Activated effector memory CD4-positive, alpha-beta T cell treated with anti-CD3 and anti-CD28 coated beads, Interleukin-2, amount 50 U/mL, for 16 hours (primary cell): ENCODE measurements at regions not wholly inside any gene's neighbourhood (a gene's known extent, or its start where the extent isn't known, plus 50 kb on each side); places are given as distances from the start of the nearest gene placed in this dataset.
"Not testable (repeated sequence)": the region's sequence is repeated elsewhere in the genome, so short reads cannot be mapped to it uniquely, and the experiment has no call there.

ENCODE experiments used
- DNase-seq: peaks from one replicate; pipeline ENCODE4 v3.0.0-alpha.2; 2020

GRCh38 chr4:177809791-177810190, 367.6 kb upstream of the AGA start:
- no peak for DNase-seq

- no peak for DNase-seq
Observed at GRCh38 chr4:177810220-177810619, 368.0 kb upstream of the AGA start.

GRCh38 chr4:177818392-177818791, 376.2 kb upstream of the AGA start:
- not testable (repeated sequence) for DNase-seq

- no peak for DNase-seq
Observed at GRCh38 chr4:177826973-177827372, 384.7 kb upstream of the AGA start.

GRCh38 chr4:177841258-177841657, 399.0 kb upstream of the AGA start:
- DNase-seq, result no peak

- DNase-seq, result no peak
Observed at GRCh38 chr4:177853229-177853628, 411.0 kb upstream of the AGA start.

GRCh38 chr4:177855507-177856197, 413.4 kb upstream of the AGA start:
- DNase-seq, result no peak

- no peak for DNase-seq
Observed at GRCh38 chr4:177860171-177860570, 417.9 kb upstream of the AGA start.

- no peak for DNase-seq
Observed at GRCh38 chr4:177861551-177862094, 419.4 kb upstream of the AGA start.

- DNase-seq, result no peak
Observed at GRCh38 chr4:177862541-177863176, 420.4 kb upstream of the AGA start.

GRCh38 chr4:177879851-177880250, 437.6 kb upstream of the AGA start:
- no peak for DNase-seq

- DNase-seq, result no peak
Observed at GRCh38 chr4:177895136-177895535, 452.9 kb upstream of the AGA start.

GRCh38 chr4:177901786-177902185, 459.5 kb upstream of the AGA start:
- DNase-seq, result no peak

GRCh38 chr4:177902386-177902785, 460.1 kb upstream of the AGA start:
- no peak for DNase-seq

- DNase-seq, result no peak
Observed at GRCh38 chr4:177907736-177908424, 465.6 kb upstream of the AGA start.

GRCh38 chr4:177921715-177922114, 479.5 kb upstream of the AGA start:
- no peak for DNase-seq

GRCh38 chr4:177923888-177924287, 481.7 kb upstream of the AGA start:
- no peak for DNase-seq

- no peak for DNase-seq
Observed at GRCh38 chr4:177937041-177937440, 494.8 kb upstream of the AGA start.

- DNase-seq, result no peak
Observed at GRCh38 chr4:177938226-177938625, 496.0 kb upstream of the AGA start.

- DNase-seq, result no peak
Observed at GRCh38 chr4:177945268-177945667, 503.0 kb upstream of the AGA start.

GRCh38 chr4:177947607-177948006, 505.4 kb upstream of the AGA start:
- DNase-seq, result no peak

- DNase-seq, result no peak
Observed at GRCh38 chr4:177948853-177949252, 506.6 kb upstream of the AGA start.

GRCh38 chr4:177951026-177951425, 508.8 kb upstream of the AGA start:
- no peak for DNase-seq

- no peak for DNase-seq
Observed at GRCh38 chr4:177952723-177953122, 510.5 kb upstream of the AGA start.
